HepG2 (cell line): ENCODE measurements at regions not wholly inside any gene's neighbourhood (a gene's known extent, or its start where the extent isn't known, plus 50 kb on each side); places are given as distances from the start of the nearest gene placed in this dataset.

Experiments
- ATAC-seq: fragments of 200-7000 bp; cut with Tn5 transposase; 3 replicates; pipeline ENCODE4 v1.9.1; 2020; ENCODE audit warnings: mild to moderate bottlenecking, moderate library complexity
- BruUV-seq: library from RNA; stranded (reverse); fragments of 400-500 nt; replicated peaks from 2 replicates; lab custom pipeline; 2021; lab: Mats Ljungman, UMichigan
- CTCF ChIA-PET: fragments of 300-600 bp; formaldehyde crosslinking; extraction: SDS; loops from one replicate; lab custom pipeline; 2021; ENCODE audit warnings: low total read pairs, inconsistent platforms, low intra/inter-chr PET ratio; lab: Yijun Ruan, JAX
- POLR2A ChIA-PET: fragments of 350-600 bp; sonication (Branson Sonifier 250); formaldehyde crosslinking; loops from one replicate; lab custom pipeline; 2020; ENCODE audit warnings: antibody characterized with exemption, inconsistent platforms; lab: Yijun Ruan, JAX
- DNase-seq: peaks from one replicate; pipeline ENCODE4 v3.0.0-alpha.2; 2015; ENCODE audit warnings: low spot score
- FAIRE-seq: peaks from 3 replicates; lab custom pipeline; 2011; peaks lifted over from hg19 to GRCh38; lab: Jason Lieb, UNC
- H2AFZ ChIP-seq: one replicate; pipeline ENCODE4 v1.6.1; 2011; ENCODE audit warnings: low read length, inconsistent platforms
- H3K27ac ChIP-seq: fragments of 300-600 bp; 3 replicates; pipeline ENCODE4 v1.8.0; 2011; ENCODE audit warnings: mixed run types, mild to moderate bottlenecking, mixed read lengths, low read length, inconsistent platforms; ENCODE audit not compliant: insufficient read depth; ENCODE audit errors: extremely low read length
- H3K27me3 ChIP-seq, 2 experiments: fragments of 200-600 bp in 1 of 2; 2 replicates in 1 of 2; 3 replicates in 1 of 2; pipeline versions ENCODE4 v1.6.0 to v1.8.0; 2011; ENCODE audit warnings: low read length in 2 of 2, mild to moderate bottlenecking in 2 of 2, moderate library complexity in 2 of 2, inconsistent platforms in 1 of 2; ENCODE audit not compliant: insufficient read depth in 2 of 2, control insufficient read depth in 1 of 2
- H3K36me3 ChIP-seq, 2 experiments: fragments of 200-600 bp in 1 of 2; replicated peaks in 1 of 2; 2 replicates in 1 of 2; 3 replicates in 1 of 2; pipeline versions ENCODE4 v1.5.1 to v1.8.0; 2011; ENCODE audit warnings: low read length in 2 of 2, inconsistent platforms in 1 of 2; ENCODE audit not compliant: insufficient read depth in 2 of 2, control insufficient read depth in 1 of 2
- H3K4me1 ChIP-seq: 2 replicates; pipeline ENCODE4 v1.5.1; 2012; ENCODE audit warnings: low read length, inconsistent platforms; ENCODE audit not compliant: insufficient read depth
- H3K4me2 ChIP-seq: 2 replicates; pipeline ENCODE4 v1.6.0; 2011; ENCODE audit warnings: low read depth, low read length, inconsistent platforms
- H3K4me3 ChIP-seq, 3 experiments: fragments of 200-600 bp in 1 of 3; sonication (generic), shearing (Covaris generic) in 1 of 3; replicated peaks in 1 of 3; 2 replicates each; pipeline ENCODE4 v1.5.1; 2011 to 2016; ENCODE audit warnings: low read length in 3 of 3, inconsistent platforms in 2 of 3, low read depth in 2 of 3, mild to moderate bottlenecking in 2 of 3, control low read depth in 1 of 3, mixed read lengths in 1 of 3; ENCODE audit not compliant: insufficient read depth in 1 of 3
- H3K79me2 ChIP-seq: one replicate; pipeline ENCODE4 v1.6.1; 2011; ENCODE audit warnings: low read length, inconsistent platforms; ENCODE audit not compliant: insufficient read depth
- H3K9ac ChIP-seq: 2 replicates; pipeline ENCODE4 v1.6.0; 2011; ENCODE audit warnings: mild to moderate bottlenecking, low read depth, low read length, inconsistent platforms; ENCODE audit not compliant: insufficient read depth
- H3K9me3 ChIP-seq: 2 replicates; pipeline ENCODE4 v1.5.1; 2012; ENCODE audit warnings: mild to moderate bottlenecking, low read length
- H4K20me1 ChIP-seq: 2 replicates; pipeline ENCODE4 v1.6.0; 2011; ENCODE audit warnings: inconsistent platforms, mild to moderate bottlenecking, low read length, moderate library complexity; ENCODE audit not compliant: insufficient read depth
- CSRNP1 ChIP-seq: sonication (generic); formaldehyde crosslinking; IDR thresholded peaks from 2 replicates; pipeline ENCODE4 v1.8.1; 2023; ENCODE audit warnings: mild to moderate bottlenecking, missing genetic modification reagents
- LBX2 ChIP-seq: sonication (generic); formaldehyde crosslinking; IDR thresholded peaks from 2 replicates; pipeline ENCODE4 v1.5.0; 2020; ENCODE audit warnings: missing genetic modification reagents, mild to moderate bottlenecking, borderline replicate concordance
- MAFF ChIP-seq: IDR thresholded peaks from 2 replicates; pipeline ENCODE4 v1.6.1; 2011; ENCODE audit warnings: low read depth, low read length, improper control_type of control experiment
- MAFK ChIP-seq, 2 experiments: IDR thresholded peaks in 1 of 2; conservative IDR thresholded peaks in 1 of 2; 2 replicates each; pipeline ENCODE4 v1.6.1; 2011; ENCODE audit warnings: improper control_type of control experiment in 2 of 2, low read length in 2 of 2
- MLLT10 ChIP-seq: sonication (generic); formaldehyde crosslinking; IDR thresholded peaks from 2 replicates; pipeline ENCODE4 v1.4.0; 2020; ENCODE audit warnings: missing genetic modification reagents
- ZBTB10 ChIP-seq: sonication (generic); formaldehyde crosslinking; IDR thresholded peaks from 2 replicates; pipeline ENCODE4 v1.4.0; 2020; ENCODE audit warnings: missing genetic modification reagents, borderline replicate concordance
- ZNF274 ChIP-seq: sonication (generic); formaldehyde crosslinking; IDR thresholded peaks from 2 replicates; pipeline ENCODE4 v1.5.1; 2020; ENCODE audit warnings: mild to moderate bottlenecking, missing genetic modification reagents
- ZNF362 ChIP-seq: sonication (generic); formaldehyde crosslinking; IDR thresholded peaks from 2 replicates; pipeline ENCODE4 v1.4.0; 2020; ENCODE audit warnings: missing genetic modification reagents, mild to moderate bottlenecking, borderline replicate concordance
- ZNF549 ChIP-seq: sonication (generic); formaldehyde crosslinking; IDR thresholded peaks from 2 replicates; pipeline ENCODE4 v1.5.0; 2020; ENCODE audit warnings: missing genetic modification reagents
- ZNF597 ChIP-seq: sonication (generic); formaldehyde crosslinking; IDR thresholded peaks from 2 replicates; pipeline ENCODE4 v1.5.0; 2020; ENCODE audit warnings: missing genetic modification reagents
- whole genome bisulfite sequencing: methylation state at CpG from one replicate; pipeline ENCODE4 v1.1.6; 2017; ENCODE audit warnings: low lambda C conversion rate; 5-methylcytosine and 5-hydroxymethylcytosine counted together
- in situ Hi-C: cut with HindIII; loops from 2 replicates; pipeline ENCODE4 v1.10.0; 2017; ENCODE audit warnings: low pct_unique_long_range_greater_than_20kb; ENCODE audit not compliant: extremely low pct_ligation_motif_present
- intact Hi-C: fragments of 100-400 bp; cut with micrococcal nuclease; formaldehyde crosslinking; loops from one replicate; pipeline ENCODE4 v1.10.0; 2022; ENCODE audit not compliant: unreplicated experiment

- peaks cover 92% of the 10 kb centered on the region for H3K9me3 ChIP-seq
- H2AFZ ChIP-seq, result no peak overlapping the region
- ATAC-seq (no peak), FAIRE-seq (no peak), DNase-seq (no peak)
- no peak overlapping the region for H3K4me2 ChIP-seq
- intact Hi-C loops, result no loop called here
- POLR2A ChIA-PET, result no interaction called here
- H3K36me3 ChIP-seq, result no peaks in the 10 kb centered on the region
- no peaks in the 10 kb centered on the region for H3K4me1 ChIP-seq
- no peaks in the 10 kb centered on the region for H3K27me3 ChIP-seq
- no peaks in the 10 kb centered on the region for H3K79me2 ChIP-seq
- H3K4me3 ChIP-seq, result no peak overlapping the region
- TF ChIP-seq MAFK (conservative IDR thresholded peaks at IDR 0.05 in 1 of 2, IDR thresholded peaks at IDR 0.05 in 1 of 2; ENCODE audit: low read length in 2 of 2) (peak; percentile 78 to 90), MAFF (peak; percentile 87), ZNF362 (CRISPR knock-in tag) (no peak), MLLT10 (CRISPR knock-in tag) (no peak)
- H3K9ac ChIP-seq, result no peak overlapping the region
- no peak overlapping the region for H3K27ac ChIP-seq
- CTCF ChIA-PET, result no interaction called here
- in situ Hi-C loops, result no loop called here
- no peaks in the 10 kb centered on the region for H4K20me1 ChIP-seq
- no TSS peak for BruUV-seq
- 10% methylated on average over 1 of the region's 1 CpG for WGBS
Observed at GRCh38 chr5:4345850-4346249, 750.2 kb downstream of the IRX1 start.

- 39% methylated on average over 3 of the region's 3 CpGs for WGBS
- no TSS peak for BruUV-seq
- H3K36me3 ChIP-seq, result no peaks in the 10 kb centered on the region
- CTCF ChIA-PET, result no interaction called here
- intact Hi-C loops (no loop called here), in situ Hi-C loops (no loop called here)
- no peaks in the 10 kb centered on the region for H4K20me1 ChIP-seq
- no peaks in the 10 kb centered on the region for H3K27me3 ChIP-seq
- FAIRE-seq, result no peak
- no peaks in the 10 kb centered on the region for H3K79me2 ChIP-seq
- no peak overlapping the region for H3K27ac ChIP-seq
- peaks cover 93% of the 10 kb centered on the region for H3K9me3 ChIP-seq
- H3K4me2 ChIP-seq, result no peak overlapping the region
- no peak overlapping the region for H3K9ac ChIP-seq
- H3K4me1 ChIP-seq, result no peaks in the 10 kb centered on the region
- ATAC-seq, result no peak
- no peak overlapping the region for H3K4me3 ChIP-seq
- TF ChIP-seq LBX2 (CRISPR knock-in tag) (no peak), ZNF597 (CRISPR knock-in tag) (no peak), ZNF549 (no peak), CSRNP1 (CRISPR knock-in tag) (no peak), ZNF274 (CRISPR knock-in tag) (no peak), MAFF (0 out of 2 replicates have a peak, but pooled peaks have one; percentile 19), ZBTB10 (no peak), MAFK (conservative IDR thresholded peaks at IDR 0.05 in 1 of 2, IDR thresholded peaks at IDR 0.05 in 1 of 2; ENCODE audit: low read length in 2 of 2) (peak; percentile 37 to 38; a peak in 3 of 4 replicates)
- DNase-seq, result no peak
- H2AFZ ChIP-seq, result no peak overlapping the region
- POLR2A ChIA-PET, result no interaction called here
Observed at GRCh38 chr5:4348423-4348822, 752.8 kb downstream of the IRX1 start.
